ENCODE measurements at regions not wholly inside any gene's neighbourhood (a gene's known extent, or its start where the extent isn't known, plus 50 kb on each side); places are given as distances from the start of the nearest gene placed in this dataset.

DNA sequence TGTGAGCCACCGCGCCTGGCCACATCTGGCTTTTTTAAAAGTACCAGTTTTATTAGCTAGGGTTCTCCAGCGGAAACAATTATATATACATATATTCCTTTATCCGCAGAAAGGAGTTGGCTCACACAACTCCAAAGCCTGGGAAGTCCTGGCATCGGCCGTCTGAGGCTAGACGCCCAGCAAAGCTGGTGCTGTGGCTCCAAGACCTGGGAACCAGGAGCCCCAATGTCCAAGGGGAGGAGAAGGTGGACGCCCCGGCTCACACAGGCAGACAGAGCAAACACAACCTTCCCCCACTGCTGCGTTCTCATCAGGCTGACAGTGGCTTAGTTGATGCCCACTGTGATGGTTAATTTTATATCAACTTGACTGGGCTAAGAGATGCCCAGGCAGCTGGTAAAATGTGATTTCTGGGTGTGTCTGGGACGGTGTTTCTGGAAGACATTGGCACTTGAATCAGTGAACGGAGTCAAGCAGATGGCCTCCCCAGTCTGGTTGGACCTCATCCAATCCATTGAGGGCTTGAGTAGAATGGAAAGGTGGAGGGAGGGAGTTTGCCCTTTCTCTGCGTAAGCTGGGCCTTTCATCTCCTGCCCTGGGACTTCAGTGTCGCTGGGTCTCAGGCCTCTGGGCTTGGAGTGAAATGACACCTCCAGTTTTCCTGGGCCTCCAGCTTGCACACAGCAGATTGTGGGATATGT, 904.4 kb downstream of the BRD1 start:
- H2AK5ac ChIP-seq (ENCODE audit: low read depth, low read length), result no peak overlapping the region
- BruUV-seq (replicated peaks), result no TSS peak
- intact Hi-C loops (cut with micrococcal nuclease) (no loop called here), in situ Hi-C loops (cut with MboI; ENCODE audit: low sequenced_read_pairs) (no loop called here), dilution Hi-C loops (cut with HindIII; ENCODE audit: low sequenced_read_pairs, unreplicated experiment) (no loop called here)
- H3K56ac ChIP-seq (ENCODE audit: extremely low read depth, insufficient read depth, low read length), result no peak overlapping the region
- no peak overlapping the region for H2BK120ac ChIP-seq (ENCODE audit: low read depth, low read length)
- no peak overlapping the region for H4K5ac ChIP-seq (ENCODE audit: low read depth, low read length)
- POLR2A ChIA-PET (ENCODE audit: unreplicated experiment), result no interaction called here
- H3K4me3 ChIP-seq (ENCODE audit: insufficient read depth, low read depth, low read length), result no peak overlapping the region
- no peaks in the 10 kb centered on the region for H4K20me1 ChIP-seq (ENCODE audit: insufficient read depth, low read length)
- peaks cover 38% of the 10 kb centered on the region for H3K9me3 ChIP-seq (ENCODE audit: control insufficient read depth, insufficient read depth, low read length)
- H3K18ac ChIP-seq (ENCODE audit: low read depth, low read length), result no peak overlapping the region
- no peak overlapping the region for H3K23ac ChIP-seq (ENCODE audit: low read depth, low read length)
- H3K9me1 ChIP-seq (ENCODE audit: insufficient read depth, low read length), result no peaks in the 10 kb centered on the region
- H3K9ac ChIP-seq (ENCODE audit: low read depth, low read length), result no peak overlapping the region
- H2BK20ac ChIP-seq (ENCODE audit: low read depth, low read length), result no peak overlapping the region
- no peak overlapping the region for H2AFZ ChIP-seq (replicated peaks; ENCODE audit: low read length, poor library complexity)
- no CpG with 5 or more reads among the region's 14 CpGs for WGBS, 2 experiments (ENCODE audit: extremely low coverage in 2 of 2, insufficient read length in 1 of 2)
- H3K4me1 ChIP-seq (ENCODE audit: control insufficient read depth, insufficient read depth, low read length), result no peaks in the 10 kb centered on the region
- no peak overlapping the region for H2BK15ac ChIP-seq (ENCODE audit: low read depth, low read length)
- H2AK9ac ChIP-seq (replicated peaks; ENCODE audit: low read depth, low read length, poor library complexity), result no peak overlapping the region
- no peaks in the 10 kb centered on the region for H3K79me1 ChIP-seq (ENCODE audit: low read depth in 1 of 2, low read length in 2 of 2)
- no peak overlapping the region for H3K4ac ChIP-seq (ENCODE audit: low read depth, low read length)
- H3K27me3 ChIP-seq (ENCODE audit: control insufficient read depth, insufficient read depth, low read length), result no peaks in the 10 kb centered on the region
- no peak overlapping the region for H2BK5ac ChIP-seq (ENCODE audit: low read depth, low read length, poor library complexity, severe bottlenecking)
- H3K27ac ChIP-seq (ENCODE audit: insufficient read depth, low read length), result no peak overlapping the region
- CTCF ChIA-PET, result no interaction called here
- H3K14ac ChIP-seq (replicated peaks; ENCODE audit: low read depth, low read length), result no peak overlapping the region
- no peak overlapping the region for H3K4me2 ChIP-seq (ENCODE audit: low read depth, low read length)
- H4K91ac ChIP-seq (ENCODE audit: insufficient read depth, low read depth, low read length), result no peak overlapping the region
- DNase-seq (no peak), ATAC-seq (ENCODE audit: low read depth) (no peak)
- H3K36me3 ChIP-seq (ENCODE audit: control insufficient read depth, insufficient read depth, low read length), result no peaks in the 10 kb centered on the region
- TF ChIP-seq BHLHE40 (IDR thresholded peaks at IDR 0.05; ENCODE audit: low read depth, low read length) (no peak), MXI1 (IDR thresholded peaks at IDR 0.05; ENCODE audit: borderline replicate concordance, low read depth, low read length) (no peak), MAZ (IDR thresholded peaks at IDR 0.05; ENCODE audit: borderline replicate concordance, low read depth, low read length) (no peak), MAFK (IDR thresholded peaks at IDR 0.05; ENCODE audit: low read depth, low read length) (no peak)
- TF ChIP-seq, protein P1, sequence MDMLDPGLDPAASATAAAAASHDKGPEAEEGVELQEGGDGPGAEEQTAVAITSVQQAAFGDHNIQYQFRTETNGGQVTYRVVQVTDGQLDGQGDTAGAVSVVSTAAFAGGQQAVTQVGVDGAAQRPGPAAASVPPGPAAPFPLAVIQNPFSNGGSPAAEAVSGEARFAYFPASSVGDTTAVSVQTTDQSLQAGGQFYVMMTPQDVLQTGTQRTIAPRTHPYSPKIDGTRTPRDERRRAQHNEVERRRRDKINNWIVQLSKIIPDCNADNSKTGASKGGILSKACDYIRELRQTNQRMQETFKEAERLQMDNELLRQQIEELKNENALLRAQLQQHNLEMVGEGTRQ (IDR thresholded peaks at IDR 0.05; ENCODE audit: low read depth, low read length), result no peak
- no peak overlapping the region for H4K8ac ChIP-seq (ENCODE audit: low read depth in 2 of 2, low read length in 2 of 2)

Measured in IMR-90 (cell line).